Liver (tissue), 8 donors: ENCODE measurements at regions not wholly inside any gene's neighbourhood (a gene's known extent, or its start where the extent isn't known, plus 50 kb on each side); places are given as distances from the start of the nearest gene placed in this dataset.

Experiments used
- DNase-seq: peaks from one replicate; pipeline ENCODE4 v3.0.0-alpha.2; 2017; ENCODE audit warnings: low spot score
- H3K27ac ChIP-seq, 2 donors: one replicate each; pipeline ENCODE4 v1.7.0; 2013; ENCODE audit warnings: inconsistent platforms in 2 of 2, low read length in 2 of 2, control low read depth in 1 of 2, low read depth in 1 of 2, mild to moderate bottlenecking in 1 of 2
- H3K27me3 ChIP-seq, 4 donors: one replicate each; pipeline versions ENCODE4 v1.6.1 to v1.7.0; 2013; ENCODE audit warnings: low read length in 3 of 4, inconsistent platforms in 1 of 4, mild to moderate bottlenecking in 1 of 4, moderate library complexity in 1 of 4; ENCODE audit not compliant: control insufficient read depth in 4 of 4, insufficient read depth in 4 of 4
- H3K36me3 ChIP-seq, 4 donors: one replicate each; pipeline versions ENCODE4 v1.6.1 to v1.7.0; 2013; ENCODE audit warnings: low read length in 3 of 4, mild to moderate bottlenecking in 3 of 4, low read depth in 1 of 4, moderate library complexity in 1 of 4; ENCODE audit not compliant: control insufficient read depth in 4 of 4, insufficient read depth in 3 of 4
- H3K4me1 ChIP-seq, 4 donors: one replicate each; pipeline versions ENCODE4 v1.6.1 to v1.7.0; 2013; ENCODE audit warnings: low read length in 3 of 4, mild to moderate bottlenecking in 3 of 4, moderate library complexity in 1 of 4; ENCODE audit not compliant: control insufficient read depth in 4 of 4, insufficient read depth in 4 of 4
- H3K4me3 ChIP-seq, 3 donors: one replicate each; pipeline versions ENCODE4 v1.6.1 to v1.7.0; 2013; ENCODE audit warnings: low read length in 3 of 3, control low read depth in 1 of 3, low read depth in 1 of 3, mild to moderate bottlenecking in 1 of 3
- H3K9ac ChIP-seq, 2 donors: one replicate each; pipeline ENCODE4 v1.7.0; 2013; ENCODE audit warnings: low read length in 2 of 2, mild to moderate bottlenecking in 2 of 2, moderate library complexity in 2 of 2, control low read depth in 1 of 2, low read depth in 1 of 2
- H3K9me3 ChIP-seq, 4 donors: one replicate each; pipeline versions ENCODE4 v1.6.1 to v1.7.0; 2013; ENCODE audit warnings: low read length in 3 of 4; ENCODE audit not compliant: control insufficient read depth in 4 of 4
- EGR1 ChIP-seq, 2 donors: IDR thresholded peaks; 2 replicates each; pipeline ENCODE4 v1.6.1; 2016 to 2018; ENCODE audit warnings: antibody characterized with exemption in 2 of 2, low read depth in 2 of 2
- FOXA1 ChIP-seq: IDR thresholded peaks from 2 replicates; pipeline ENCODE4 v1.6.1; 2016; ENCODE audit warnings: antibody characterized with exemption
- FOXA2 ChIP-seq: IDR thresholded peaks from 2 replicates; pipeline ENCODE4 v1.6.1; 2016; ENCODE audit warnings: antibody characterized with exemption
- GABPA ChIP-seq, 2 donors: IDR thresholded peaks in 1 of 2; conservative IDR thresholded peaks in 1 of 2; 2 replicates each; pipeline ENCODE4 v1.6.1; 2016; ENCODE audit warnings: antibody characterized with exemption in 2 of 2, mild to moderate bottlenecking in 1 of 2, moderate library complexity in 1 of 2
- HNF4A ChIP-seq, 2 donors: conservative IDR thresholded peaks; 2 replicates each; pipeline ENCODE4 v1.6.1; 2016; ENCODE audit warnings: antibody characterized with exemption in 2 of 2, mild to moderate bottlenecking in 2 of 2
- HNF4G ChIP-seq: IDR thresholded peaks from 2 replicates; pipeline ENCODE4 v1.6.1; 2016; ENCODE audit warnings: antibody characterized with exemption
- JUND ChIP-seq, 2 donors: IDR thresholded peaks; 2 replicates each; pipeline ENCODE4 v1.6.1; 2016; ENCODE audit warnings: antibody characterized with exemption in 2 of 2
- NR2F2 ChIP-seq: IDR thresholded peaks from 2 replicates; pipeline ENCODE4 v1.6.1; 2016; ENCODE audit warnings: antibody characterized with exemption
- RAD21 ChIP-seq, 2 donors: IDR thresholded peaks; 2 replicates each; pipeline ENCODE4 v1.6.1; 2016; ENCODE audit warnings: antibody characterized with exemption in 2 of 2, mild to moderate bottlenecking in 2 of 2
- RXRA ChIP-seq, 2 donors: IDR thresholded peaks; 2 replicates each; pipeline ENCODE4 v1.6.1; 2017 to 2018; ENCODE audit warnings: antibody characterized with exemption in 2 of 2, mild to moderate bottlenecking in 1 of 2
- SP1 ChIP-seq: IDR thresholded peaks from 2 replicates; pipeline ENCODE4 v1.6.1; 2018; ENCODE audit warnings: antibody characterized with exemption, mild to moderate bottlenecking
- TAF1 ChIP-seq: conservative IDR thresholded peaks from 2 replicates; pipeline ENCODE4 v1.6.1; 2016; ENCODE audit warnings: antibody characterized with exemption, mild to moderate bottlenecking
- YY1 ChIP-seq: IDR thresholded peaks from 2 replicates; pipeline ENCODE4 v1.6.1; 2016; ENCODE audit warnings: antibody characterized with exemption, mild to moderate bottlenecking
- WGBS: extraction: QIAGEN DNeasy Blood & Tissue Kit; methylation state at CpG from one replicate; pipeline ENCODE4 v1.1.7; 2013; 5-methylcytosine and 5-hydroxymethylcytosine counted together
- TF ChIP-seq, protein P1 (sequence below): IDR thresholded peaks from 2 replicates; pipeline ENCODE4 v1.6.1; 2016; ENCODE audit warnings: antibody characterized with exemption, mild to moderate bottlenecking
- TF ChIP-seq, protein P2 (sequence below): fragments of 150-350 bp; IDR thresholded peaks from 2 replicates; pipeline ENCODE4 v1.5.1; 2017; ENCODE audit warnings: improper control_type of control experiment, low read depth, low read length; ENCODE audit not compliant: missing input control
- TF ChIP-seq, protein P3 (sequence below): IDR thresholded peaks from 2 replicates; pipeline ENCODE4 v1.6.1; 2016; ENCODE audit warnings: antibody characterized with exemption
- TF ChIP-seq, protein P4 (sequence below): IDR thresholded peaks from 2 replicates; pipeline ENCODE4 v1.6.1; 2016; ENCODE audit warnings: antibody characterized with exemption
- donor health status: healthy.
- donor health status: healthy.
- donor health status: healthy.
- donor health status: healthy.
- donor health status: healthy.

DNA sequence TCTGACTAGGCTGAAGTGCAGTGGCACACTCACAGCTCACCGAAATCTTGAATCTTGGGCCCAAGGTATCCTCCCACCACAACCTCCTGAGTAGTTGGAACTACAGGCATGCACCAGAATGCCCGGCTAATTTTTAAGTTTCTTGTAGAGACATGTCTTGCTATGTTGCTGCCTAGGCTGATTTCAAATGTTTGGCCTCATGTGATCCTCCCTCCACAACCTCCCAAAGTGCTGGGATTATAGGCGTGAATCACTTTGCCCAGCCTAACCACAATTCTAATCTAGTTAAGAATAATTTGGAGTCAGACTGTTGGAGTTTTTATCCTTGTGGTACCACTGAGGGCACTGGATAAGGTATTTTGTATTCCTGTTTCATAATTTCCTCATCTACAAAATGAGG lies 317.5 kb upstream of the AGA start:
- Histone ChIP-seq H3K9ac (no peak overlapping the region), H3K27ac (no peak overlapping the region), H3K27me3 (no peaks in the 10 kb centered on the region), H3K4me3 (no peak overlapping the region), H3K4me1 (no peaks in the 10 kb centered on the region), H3K9me3 (no peaks in the 10 kb centered on the region), H3K36me3 (no peaks in the 10 kb centered on the region)
- 91% methylated on average over 3 of the region's 3 CpGs for WGBS
- DNase-seq: no peak
- no peak for TF ChIP-seq YY1
- TF ChIP-seq, protein P1, sequence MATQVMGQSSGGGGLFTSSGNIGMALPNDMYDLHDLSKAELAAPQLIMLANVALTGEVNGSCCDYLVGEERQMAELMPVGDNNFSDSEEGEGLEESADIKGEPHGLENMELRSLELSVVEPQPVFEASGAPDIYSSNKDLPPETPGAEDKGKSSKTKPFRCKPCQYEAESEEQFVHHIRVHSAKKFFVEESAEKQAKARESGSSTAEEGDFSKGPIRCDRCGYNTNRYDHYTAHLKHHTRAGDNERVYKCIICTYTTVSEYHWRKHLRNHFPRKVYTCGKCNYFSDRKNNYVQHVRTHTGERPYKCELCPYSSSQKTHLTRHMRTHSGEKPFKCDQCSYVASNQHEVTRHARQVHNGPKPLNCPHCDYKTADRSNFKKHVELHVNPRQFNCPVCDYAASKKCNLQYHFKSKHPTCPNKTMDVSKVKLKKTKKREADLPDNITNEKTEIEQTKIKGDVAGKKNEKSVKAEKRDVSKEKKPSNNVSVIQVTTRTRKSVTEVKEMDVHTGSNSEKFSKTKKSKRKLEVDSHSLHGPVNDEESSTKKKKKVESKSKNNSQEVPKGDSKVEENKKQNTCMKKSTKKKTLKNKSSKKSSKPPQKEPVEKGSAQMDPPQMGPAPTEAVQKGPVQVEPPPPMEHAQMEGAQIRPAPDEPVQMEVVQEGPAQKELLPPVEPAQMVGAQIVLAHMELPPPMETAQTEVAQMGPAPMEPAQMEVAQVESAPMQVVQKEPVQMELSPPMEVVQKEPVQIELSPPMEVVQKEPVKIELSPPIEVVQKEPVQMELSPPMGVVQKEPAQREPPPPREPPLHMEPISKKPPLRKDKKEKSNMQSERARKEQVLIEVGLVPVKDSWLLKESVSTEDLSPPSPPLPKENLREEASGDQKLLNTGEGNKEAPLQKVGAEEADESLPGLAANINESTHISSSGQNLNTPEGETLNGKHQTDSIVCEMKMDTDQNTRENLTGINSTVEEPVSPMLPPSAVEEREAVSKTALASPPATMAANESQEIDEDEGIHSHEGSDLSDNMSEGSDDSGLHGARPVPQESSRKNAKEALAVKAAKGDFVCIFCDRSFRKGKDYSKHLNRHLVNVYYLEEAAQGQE: no peak
- no peak for TF ChIP-seq TAF1
- no peak for TF ChIP-seq SP1
- TF ChIP-seq, protein P2, sequence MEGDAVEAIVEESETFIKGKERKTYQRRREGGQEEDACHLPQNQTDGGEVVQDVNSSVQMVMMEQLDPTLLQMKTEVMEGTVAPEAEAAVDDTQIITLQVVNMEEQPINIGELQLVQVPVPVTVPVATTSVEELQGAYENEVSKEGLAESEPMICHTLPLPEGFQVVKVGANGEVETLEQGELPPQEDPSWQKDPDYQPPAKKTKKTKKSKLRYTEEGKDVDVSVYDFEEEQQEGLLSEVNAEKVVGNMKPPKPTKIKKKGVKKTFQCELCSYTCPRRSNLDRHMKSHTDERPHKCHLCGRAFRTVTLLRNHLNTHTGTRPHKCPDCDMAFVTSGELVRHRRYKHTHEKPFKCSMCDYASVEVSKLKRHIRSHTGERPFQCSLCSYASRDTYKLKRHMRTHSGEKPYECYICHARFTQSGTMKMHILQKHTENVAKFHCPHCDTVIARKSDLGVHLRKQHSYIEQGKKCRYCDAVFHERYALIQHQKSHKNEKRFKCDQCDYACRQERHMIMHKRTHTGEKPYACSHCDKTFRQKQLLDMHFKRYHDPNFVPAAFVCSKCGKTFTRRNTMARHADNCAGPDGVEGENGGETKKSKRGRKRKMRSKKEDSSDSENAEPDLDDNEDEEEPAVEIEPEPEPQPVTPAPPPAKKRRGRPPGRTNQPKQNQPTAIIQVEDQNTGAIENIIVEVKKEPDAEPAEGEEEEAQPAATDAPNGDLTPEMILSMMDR: no peak
- no peak for TF ChIP-seq FOXA1
- no peak for TF ChIP-seq RXRA (IDR thresholded peaks at IDR 0.05)
- TF ChIP-seq NR2F2: no peak
- TF ChIP-seq, protein P3, sequence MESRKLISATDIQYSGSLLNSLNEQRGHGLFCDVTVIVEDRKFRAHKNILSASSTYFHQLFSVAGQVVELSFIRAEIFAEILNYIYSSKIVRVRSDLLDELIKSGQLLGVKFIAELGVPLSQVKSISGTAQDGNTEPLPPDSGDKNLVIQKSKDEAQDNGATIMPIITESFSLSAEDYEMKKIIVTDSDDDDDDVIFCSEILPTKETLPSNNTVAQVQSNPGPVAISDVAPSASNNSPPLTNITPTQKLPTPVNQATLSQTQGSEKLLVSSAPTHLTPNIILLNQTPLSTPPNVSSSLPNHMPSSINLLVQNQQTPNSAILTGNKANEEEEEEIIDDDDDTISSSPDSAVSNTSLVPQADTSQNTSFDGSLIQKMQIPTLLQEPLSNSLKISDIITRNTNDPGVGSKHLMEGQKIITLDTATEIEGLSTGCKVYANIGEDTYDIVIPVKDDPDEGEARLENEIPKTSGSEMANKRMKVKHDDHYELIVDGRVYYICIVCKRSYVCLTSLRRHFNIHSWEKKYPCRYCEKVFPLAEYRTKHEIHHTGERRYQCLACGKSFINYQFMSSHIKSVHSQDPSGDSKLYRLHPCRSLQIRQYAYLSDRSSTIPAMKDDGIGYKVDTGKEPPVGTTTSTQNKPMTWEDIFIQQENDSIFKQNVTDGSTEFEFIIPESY: no peak
- no peak for TF ChIP-seq HNF4A (conservative IDR thresholded peaks at IDR 0.05)
- no peak for TF ChIP-seq EGR1 (IDR thresholded peaks at IDR 0.05; ENCODE audit: low read depth in 2 of 2)

DNA sequence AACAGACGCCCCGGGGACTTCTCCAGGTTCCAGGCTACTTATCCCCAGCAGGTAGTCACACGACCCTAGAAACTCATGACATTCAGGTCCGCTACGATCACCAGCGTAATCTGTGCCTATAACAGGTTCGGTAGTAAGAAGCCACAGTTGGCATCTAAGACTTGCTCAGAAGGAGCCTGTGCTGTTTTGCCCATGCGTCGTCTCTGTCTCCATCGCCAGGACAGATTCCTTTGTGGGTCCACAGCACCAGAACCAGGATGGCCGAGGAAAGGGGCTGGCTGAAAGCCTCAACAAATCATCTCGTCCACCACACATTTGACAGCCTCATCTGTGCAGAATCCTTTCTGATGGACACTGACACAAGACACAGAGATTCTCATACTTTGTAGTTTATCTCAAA lies 319.5 kb upstream of the AGA start:
- Histone ChIP-seq H3K4me3 (no peak overlapping the region), H3K9me3 (no peaks in the 10 kb centered on the region), H3K36me3 (no peaks in the 10 kb centered on the region), H3K27ac (no peak overlapping the region), H3K9ac (no peak overlapping the region), H3K4me1 (no peaks in the 10 kb centered on the region), H3K27me3 (no peaks in the 10 kb centered on the region)
- DNase-seq: no peak
- 85% methylated on average over 12 of the region's 12 CpGs for WGBS
- TF ChIP-seq HNF4A (conservative IDR thresholded peaks at IDR 0.05): no peak
- no peak for TF ChIP-seq FOXA2
- TF ChIP-seq, protein P3: no peak
- no peak for TF ChIP-seq RAD21 (IDR thresholded peaks at IDR 0.05)
- TF ChIP-seq, protein P2: no peak
- TF ChIP-seq JUND (IDR thresholded peaks at IDR 0.05): no peak
- no peak for TF ChIP-seq NR2F2
- TF ChIP-seq, protein P1: no peak
- TF ChIP-seq TAF1: no peak
- TF ChIP-seq, protein P4, sequence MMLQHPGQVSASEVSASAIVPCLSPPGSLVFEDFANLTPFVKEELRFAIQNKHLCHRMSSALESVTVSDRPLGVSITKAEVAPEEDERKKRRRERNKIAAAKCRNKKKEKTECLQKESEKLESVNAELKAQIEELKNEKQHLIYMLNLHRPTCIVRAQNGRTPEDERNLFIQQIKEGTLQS: no peak
- TF ChIP-seq RXRA (IDR thresholded peaks at IDR 0.05): no peak
- TF ChIP-seq SP1: no peak
- TF ChIP-seq HNF4G: no peak
- TF ChIP-seq GABPA (IDR thresholded peaks at IDR 0.05 in 1 of 2, conservative IDR thresholded peaks at IDR 0.05 in 1 of 2): no peak
